Omental fat pad (tissue), 3 donors: ENCODE measurements at regions not wholly inside any gene's neighbourhood (a gene's known extent, or its start where the extent isn't known, plus 50 kb on each side); places are given as distances from the start of the nearest gene placed in this dataset.

Experiments
- ATAC-seq: fragments of 150-250 bp; one replicate; pipeline ENCODE4 v1.9.1; 2016; ENCODE audit warnings: mild to moderate bottlenecking, moderate library complexity; ENCODE audit not compliant: low FRiP score
- DNase-seq: peaks from one replicate; pipeline ENCODE4 v3.0.0-alpha.2; 2019; ENCODE audit warnings: low spot score
- CTCF ChIP-seq, 3 donors: fragments of 450-650 bp; IDR thresholded peaks; one replicate each; pipeline ENCODE4 v1.5.1; 2016 to 2017; ENCODE audit warnings: antibody characterized with exemption in 3 of 3, mild to moderate bottlenecking in 3 of 3, moderate library complexity in 2 of 3

GRCh38 chr14:62209287-62209899, 447.2 kb downstream of the SNAPC1 start:
- no peak for TF ChIP-seq CTCF (IDR thresholded peaks at IDR 0.05)
- DNase-seq: no peak
- no peak for ATAC-seq

GRCh38 chr14:62213516-62213915, 451.3 kb downstream of the SNAPC1 start:
- ATAC-seq: peak; percentile 87
- TF ChIP-seq CTCF (IDR thresholded peaks at IDR 0.05): no peak
- DNase-seq: no peak

- ATAC-seq (no peak), DNase-seq (no peak)
- no peak for TF ChIP-seq CTCF (IDR thresholded peaks at IDR 0.05)
These were observed 453.9 kb downstream of the SNAPC1 start for GRCh38 chr14:62216121-62216520.

GRCh38 chr14:62234849-62235248, 472.6 kb downstream of the SNAPC1 start:
- no peak for DNase-seq
- no peak for ATAC-seq
- no peak for TF ChIP-seq CTCF (IDR thresholded peaks at IDR 0.05)

- no peak for TF ChIP-seq CTCF (IDR thresholded peaks at IDR 0.05)
- ATAC-seq (no peak), DNase-seq (no peak)
These were observed 482.0 kb downstream of the SNAPC1 start for GRCh38 chr14:62244221-62244620.

- DNase-seq: no peak
- TF ChIP-seq CTCF (IDR thresholded peaks at IDR 0.05): no peak
- no peak for ATAC-seq
These were observed 485.0 kb downstream of the SNAPC1 start for GRCh38 chr14:62247266-62247665.

GRCh38 chr14:62251237-62251636, 489.0 kb downstream of the SNAPC1 start:
- TF ChIP-seq CTCF (IDR thresholded peaks at IDR 0.05): no peak
- no peak for DNase-seq
- no peak for ATAC-seq
